Ovary (tissue), 7 donors: ENCODE measurements at regions not wholly inside any gene's neighbourhood (a gene's known extent, or its start where the extent isn't known, plus 50 kb on each side); places are given as distances from the start of the nearest gene placed in this dataset.
"Not testable (repeated sequence)": the region's sequence is repeated elsewhere in the genome, so short reads cannot be mapped to it uniquely, and the experiment has no call there.

Experiments
- DNase-seq, 5 donors: peaks; one replicate each; pipeline ENCODE4 v3.0.0-alpha.2; 2019 to 2020
- H3K27ac ChIP-seq, 2 donors: fragments of 200-600 bp; one replicate each; pipeline versions ENCODE4 v1.5.1 to v1.8.0; 2019 to 2022
- H3K27me3 ChIP-seq: fragments of 200-600 bp; one replicate; pipeline ENCODE4 v1.8.0; 2022
- H3K36me3 ChIP-seq: fragments of 200-600 bp; sonication (generic); one replicate; pipeline ENCODE4 v1.5.1; 2019
- H3K4me1 ChIP-seq: one replicate; pipeline ENCODE4 v1.8.1; 2013; ENCODE audit warnings: mild to moderate bottlenecking, moderate library complexity; ENCODE audit not compliant: insufficient read depth
- H3K4me3 ChIP-seq: fragments of 200-600 bp; sonication (generic); one replicate; pipeline ENCODE4 v1.5.1; 2017
- H3K9me3 ChIP-seq, 2 donors: fragments of 200-600 bp in 1 of 2; sonication (generic) in 1 of 2; one replicate each; pipeline versions ENCODE4 v1.5.1 to v1.8.1; 2013 to 2019; ENCODE audit warnings: mild to moderate bottlenecking in 1 of 2, moderate library complexity in 1 of 2
- EP300 ChIP-seq: sonication (generic); formaldehyde crosslinking; IDR thresholded peaks from one replicate; pipeline ENCODE4 v1.6.1; 2017; ENCODE audit warnings: antibody characterized with exemption
- POLR2A ChIP-seq: fragments of 450-650 bp; IDR thresholded peaks from one replicate; pipeline ENCODE4 v1.6.1; 2017; ENCODE audit warnings: antibody characterized with exemption, mild to moderate bottlenecking, moderate library complexity
- WGBS, 3 donors: extraction: QIAGEN DNeasy Blood & Tissue Kit in 1 of 3; methylation state at CpG; one replicate each; pipeline versions ENCODE4 v1.1.5 to v1.1.7; 2013 to 2017; 5-methylcytosine and 5-hydroxymethylcytosine counted together
- intact Hi-C, 4 donors: fragments of 100-400 bp; cut with DNase I; formaldehyde crosslinking; loops; one replicate each; pipeline versions ENCODE4 v1.11.0 to v1.15.1; 2022 to 2023
- TF ChIP-seq, protein P1 (sequence below), 3 donors: fragments of 450-650 bp in 2 of 3; fragments of 200-600 bp in 1 of 3; IDR thresholded peaks; one replicate each; pipeline versions ENCODE4 v1.5.1 to v1.8.0; 2016 to 2022; ENCODE audit warnings: antibody characterized with exemption in 3 of 3, mild to moderate bottlenecking in 1 of 3
- donor health status: DM: no; HTN: no; CAD: no; lungs with moderate emphysema.
- donor health status: DM: no; HTN: no; CAD: no.
- donor health status: Bipolar disorder and iron deficiency.
- donor health status: DM: no; HTN: no; CAD: no.
- donor health status: DM: yes; HTN: yes; CAD: no.

DNA sequence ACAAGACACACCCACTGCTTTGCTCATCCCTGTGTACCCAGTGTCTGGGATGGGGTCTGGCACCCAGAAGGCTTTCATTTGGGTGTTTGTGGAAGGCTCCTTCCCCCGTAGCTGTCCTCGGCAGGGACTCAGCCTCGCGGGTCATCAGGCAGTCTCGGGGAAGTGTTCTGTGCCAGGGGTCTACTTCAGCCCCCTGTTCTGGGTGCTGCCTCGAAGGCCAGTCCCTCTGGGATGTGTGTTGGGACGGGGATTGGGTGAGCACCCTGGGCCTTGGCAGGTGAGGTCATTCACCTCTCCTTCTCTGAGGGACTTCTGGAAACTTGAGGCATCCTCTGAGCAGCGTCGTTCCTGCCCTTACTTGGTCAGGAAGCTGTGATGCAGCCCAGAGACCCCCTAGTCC lies 65.5 kb downstream of the RPUSD4 start:
- peak in 2 of 5 donors; percentile 20 to 24 for DNase-seq
- Histone ChIP-seq H3K27me3 (no peaks in the 10 kb centered on the region), H3K4me3 (no peak overlapping the region), H3K27ac (no peak overlapping the region), H3K9me3 (no peaks in the 10 kb centered on the region), H3K4me1 (peaks cover 12% of the 10 kb centered on the region), H3K36me3 (no peaks in the 10 kb centered on the region)
- intact Hi-C loops: no loop called here
- TF ChIP-seq POLR2A (no peak), EP300 (no peak)
- TF ChIP-seq, protein P1, sequence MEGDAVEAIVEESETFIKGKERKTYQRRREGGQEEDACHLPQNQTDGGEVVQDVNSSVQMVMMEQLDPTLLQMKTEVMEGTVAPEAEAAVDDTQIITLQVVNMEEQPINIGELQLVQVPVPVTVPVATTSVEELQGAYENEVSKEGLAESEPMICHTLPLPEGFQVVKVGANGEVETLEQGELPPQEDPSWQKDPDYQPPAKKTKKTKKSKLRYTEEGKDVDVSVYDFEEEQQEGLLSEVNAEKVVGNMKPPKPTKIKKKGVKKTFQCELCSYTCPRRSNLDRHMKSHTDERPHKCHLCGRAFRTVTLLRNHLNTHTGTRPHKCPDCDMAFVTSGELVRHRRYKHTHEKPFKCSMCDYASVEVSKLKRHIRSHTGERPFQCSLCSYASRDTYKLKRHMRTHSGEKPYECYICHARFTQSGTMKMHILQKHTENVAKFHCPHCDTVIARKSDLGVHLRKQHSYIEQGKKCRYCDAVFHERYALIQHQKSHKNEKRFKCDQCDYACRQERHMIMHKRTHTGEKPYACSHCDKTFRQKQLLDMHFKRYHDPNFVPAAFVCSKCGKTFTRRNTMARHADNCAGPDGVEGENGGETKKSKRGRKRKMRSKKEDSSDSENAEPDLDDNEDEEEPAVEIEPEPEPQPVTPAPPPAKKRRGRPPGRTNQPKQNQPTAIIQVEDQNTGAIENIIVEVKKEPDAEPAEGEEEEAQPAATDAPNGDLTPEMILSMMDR (IDR thresholded peaks at IDR 0.05): no peak
- 83 to 89% (median 86%) methylated on average over 9 of the region's 9 CpGs for WGBS, 3 donors

DNA sequence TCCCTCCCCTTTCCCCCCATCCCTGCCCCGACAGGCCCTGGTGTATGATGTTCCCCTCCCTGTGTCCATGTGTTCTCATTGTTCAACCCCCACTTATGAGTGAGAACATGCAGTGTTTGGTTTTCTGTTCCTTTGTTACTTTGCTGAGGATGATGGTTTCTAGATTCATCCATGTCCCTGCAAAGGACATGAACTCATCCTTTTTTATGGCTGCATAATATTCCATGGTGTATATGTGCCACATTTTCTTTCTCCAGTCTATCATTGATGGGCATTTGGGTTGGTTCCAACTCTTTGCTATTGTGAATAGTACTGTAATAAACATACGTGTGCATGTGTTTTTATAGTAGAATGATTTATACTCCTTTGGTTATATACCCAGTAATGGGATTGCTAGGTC lies 68.0 kb downstream of the RPUSD4 start:
- intact Hi-C loops, H3K9me3 ChIP-seq, H3K4me3 ChIP-seq, H3K27me3 ChIP-seq, DNase-seq, H3K27ac ChIP-seq, H3K36me3 ChIP-seq: not testable (repeated sequence)
- 78 to 96% (median 87%) methylated on average over 2 of the region's 2 CpGs for WGBS, 3 donors
- H3K4me1 ChIP-seq: peaks cover 29% of the 10 kb centered on the region

DNA sequence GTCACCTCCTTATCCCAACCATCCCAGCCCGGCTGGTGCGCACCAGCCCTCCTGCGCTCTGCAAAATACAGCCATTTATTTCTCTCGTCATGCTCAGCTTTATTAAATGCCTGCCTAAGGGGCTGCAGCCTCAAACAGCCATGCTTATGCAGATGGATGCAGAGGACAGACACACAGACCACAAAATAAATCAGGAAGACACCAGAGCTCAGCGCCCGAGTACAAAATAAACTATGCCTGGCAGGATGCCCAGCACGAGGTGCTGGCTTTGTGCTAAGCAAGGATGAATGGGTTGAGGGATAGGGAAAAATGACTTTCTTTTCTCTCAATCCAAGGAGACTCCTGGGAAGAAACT lies 70.5 kb downstream of the RPUSD4 start:
- H3K9me3 ChIP-seq: no peaks in the 10 kb centered on the region
- no peaks in the 10 kb centered on the region for H3K36me3 ChIP-seq
- WGBS, 3 donors: 13 to 16% (median 16%) methylated on average over 7 of the region's 7 CpGs
- intact Hi-C loops: no loop called here
- no peaks in the 10 kb centered on the region for H3K27me3 ChIP-seq
- H3K4me1 ChIP-seq: peaks cover 39% of the 10 kb centered on the region
- H3K4me3 ChIP-seq: no peak overlapping the region
- peak; percentile 68 to 86 (median 82) for DNase-seq
- no peak for TF ChIP-seq POLR2A
- TF ChIP-seq EP300: no peak
- TF ChIP-seq, protein P1 (IDR thresholded peaks at IDR 0.05): no peak
- peak overlapping the region; percentile 7 to 70 for H3K27ac ChIP-seq

DNA sequence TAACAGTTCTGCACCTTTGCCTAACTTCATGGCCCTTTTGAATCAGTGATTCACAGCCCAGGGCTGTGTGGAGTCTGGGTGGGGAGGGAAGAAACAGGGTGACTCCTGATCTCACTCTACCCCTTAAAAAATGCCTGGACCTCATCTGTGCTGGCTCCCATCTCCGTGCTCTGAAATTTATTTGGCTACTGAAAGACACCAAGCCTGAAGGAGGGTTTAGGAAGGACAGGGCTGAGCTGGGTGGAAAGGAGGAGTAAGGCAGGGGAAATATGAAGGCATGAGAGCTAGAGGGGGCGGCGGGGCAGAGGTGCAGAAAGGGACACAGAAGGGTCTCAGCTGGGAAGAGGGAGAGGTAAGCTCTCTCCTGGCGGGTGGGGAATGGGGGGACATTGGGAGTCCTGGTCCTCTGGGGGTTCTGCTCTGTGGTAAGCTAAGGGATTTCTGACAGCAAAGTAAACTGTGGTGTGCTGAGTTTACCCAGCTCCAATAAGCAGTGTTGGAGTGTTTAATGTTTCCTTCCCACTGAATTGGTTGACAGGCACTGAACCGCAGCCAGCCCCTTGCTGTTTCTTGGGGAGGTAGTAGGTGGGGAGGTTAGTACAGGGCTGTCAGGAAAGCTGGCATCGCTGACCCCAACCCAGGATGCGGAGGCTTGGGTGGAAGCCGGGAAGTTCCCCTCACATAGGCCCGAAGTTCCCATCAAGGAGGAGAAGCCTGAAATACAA lies 71.1 kb downstream of the RPUSD4 start:
- no peaks in the 10 kb centered on the region for H3K27me3 ChIP-seq
- no peak overlapping the region for H3K4me3 ChIP-seq
- H3K36me3 ChIP-seq: no peaks in the 10 kb centered on the region
- WGBS, 3 donors: 20 to 25% (median 22%) methylated on average over 9 of the region's 9 CpGs
- TF ChIP-seq POLR2A (no peak), EP300 (no peak)
- TF ChIP-seq, protein P1 (IDR thresholded peaks at IDR 0.05): no peak
- H3K4me1 ChIP-seq: peaks cover 45% of the 10 kb centered on the region
- H3K27ac ChIP-seq: peak overlapping the region; percentile 7 to 70
- no peak for DNase-seq
- H3K9me3 ChIP-seq: no peaks in the 10 kb centered on the region
- intact Hi-C loops: no loop called here
